ENCODE measurements at regions not wholly inside any gene's neighbourhood (a gene's known extent, or its start where the extent isn't known, plus 50 kb on each side); places are given as distances from the start of the nearest gene placed in this dataset.

DNA sequence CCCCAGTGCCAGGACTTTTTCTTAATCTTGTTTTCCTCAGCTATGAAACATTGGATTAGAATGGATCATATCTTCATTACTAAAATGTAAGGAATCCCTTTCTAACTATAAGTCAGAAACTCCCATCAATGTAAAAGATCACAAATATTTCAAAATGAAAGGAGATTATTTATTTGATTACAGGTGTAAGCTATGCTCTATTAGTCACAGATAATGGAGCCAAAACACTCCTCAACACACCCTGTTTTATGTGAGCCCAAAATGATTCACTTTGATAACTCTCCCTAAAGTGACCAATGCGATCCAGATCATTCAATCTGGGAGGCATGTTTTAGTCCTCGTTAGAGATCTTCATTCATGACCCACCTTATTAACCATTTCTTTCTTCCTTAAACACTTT is 566.7 kb upstream of the TENM3 start:
- intact Hi-C loops (cut with DNase I), result no loop called here
- H3K36me3 ChIP-seq, result no peaks in the 10 kb centered on the region
- 46 to 66% (median 56%) methylated on average over 2 of the region's 2 CpGs for WGBS, 4 donors
- no peak overlapping the region for H3K27ac ChIP-seq
- no peak for TF ChIP-seq POLR2A (IDR thresholded peaks at IDR 0.05)
- TF ChIP-seq, protein P1, sequence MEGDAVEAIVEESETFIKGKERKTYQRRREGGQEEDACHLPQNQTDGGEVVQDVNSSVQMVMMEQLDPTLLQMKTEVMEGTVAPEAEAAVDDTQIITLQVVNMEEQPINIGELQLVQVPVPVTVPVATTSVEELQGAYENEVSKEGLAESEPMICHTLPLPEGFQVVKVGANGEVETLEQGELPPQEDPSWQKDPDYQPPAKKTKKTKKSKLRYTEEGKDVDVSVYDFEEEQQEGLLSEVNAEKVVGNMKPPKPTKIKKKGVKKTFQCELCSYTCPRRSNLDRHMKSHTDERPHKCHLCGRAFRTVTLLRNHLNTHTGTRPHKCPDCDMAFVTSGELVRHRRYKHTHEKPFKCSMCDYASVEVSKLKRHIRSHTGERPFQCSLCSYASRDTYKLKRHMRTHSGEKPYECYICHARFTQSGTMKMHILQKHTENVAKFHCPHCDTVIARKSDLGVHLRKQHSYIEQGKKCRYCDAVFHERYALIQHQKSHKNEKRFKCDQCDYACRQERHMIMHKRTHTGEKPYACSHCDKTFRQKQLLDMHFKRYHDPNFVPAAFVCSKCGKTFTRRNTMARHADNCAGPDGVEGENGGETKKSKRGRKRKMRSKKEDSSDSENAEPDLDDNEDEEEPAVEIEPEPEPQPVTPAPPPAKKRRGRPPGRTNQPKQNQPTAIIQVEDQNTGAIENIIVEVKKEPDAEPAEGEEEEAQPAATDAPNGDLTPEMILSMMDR (IDR thresholded peaks at IDR 0.05), result no peak
- ATAC-seq (no peak), DNase-seq (no peak)
- no peaks in the 10 kb centered on the region for H3K27me3 ChIP-seq
- H3K9me3 ChIP-seq, result no peaks in the 10 kb centered on the region
- no peak overlapping the region for H3K4me3 ChIP-seq
- H3K4me1 ChIP-seq, result no peaks in the 10 kb centered on the region

GRCh38 chr4:181677201-181677600 is 566.0 kb upstream of the TENM3 start:
- Histone ChIP-seq H3K27ac (no peak overlapping the region), H3K27me3 (no peaks in the 10 kb centered on the region), H3K4me1 (no peaks in the 10 kb centered on the region), H3K4me3 (no peak overlapping the region), H3K9me3 (no peaks in the 10 kb centered on the region), H3K36me3 (no peaks in the 10 kb centered on the region)
- ATAC-seq (no peak), DNase-seq (no peak)
- intact Hi-C loops (cut with DNase I), result no loop called here
- WGBS, 4 donors, result 76 to 89% (median 84%) methylated on average over 3 of the region's 3 CpGs
- TF ChIP-seq POLR2A (IDR thresholded peaks at IDR 0.05), result no peak
- TF ChIP-seq, protein P1 (IDR thresholded peaks at IDR 0.05), result no peak

GRCh38 chr4:181677621-181678020 is 565.6 kb upstream of the TENM3 start:
- DNase-seq (no peak), ATAC-seq (no peak)
- no peaks in the 10 kb centered on the region for H3K4me1 ChIP-seq
- no peak overlapping the region for H3K4me3 ChIP-seq
- intact Hi-C loops (cut with DNase I), result no loop called here
- TF ChIP-seq POLR2A (IDR thresholded peaks at IDR 0.05), result no peak
- TF ChIP-seq, protein P1 (IDR thresholded peaks at IDR 0.05), result no peak
- 84 to 88% (median 86%) methylated on average over 6 of the region's 6 CpGs for WGBS, 4 donors
- H3K9me3 ChIP-seq, result no peaks in the 10 kb centered on the region
- no peaks in the 10 kb centered on the region for H3K36me3 ChIP-seq
- H3K27me3 ChIP-seq, result no peaks in the 10 kb centered on the region
- H3K27ac ChIP-seq, result no peak overlapping the region

DNA sequence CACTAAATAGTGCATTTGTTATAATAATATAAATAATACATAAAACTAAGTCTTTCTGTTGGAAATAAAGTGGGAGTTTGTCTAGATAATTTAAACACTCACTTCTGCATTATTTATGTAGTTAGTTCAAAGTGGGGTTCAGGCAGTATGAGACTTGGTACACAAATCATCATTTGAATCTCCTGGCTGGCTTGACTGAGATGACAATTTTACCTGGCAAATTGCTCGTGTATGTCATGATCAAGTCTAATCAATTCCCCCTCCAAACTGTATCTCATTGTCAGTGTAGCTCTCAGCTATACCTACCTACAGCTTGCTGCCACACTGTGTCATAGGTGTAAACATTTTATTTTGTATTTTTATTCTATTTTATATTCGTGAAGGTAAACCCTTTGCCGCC is 563.4 kb upstream of the TENM3 start:
- no peaks in the 10 kb centered on the region for H3K4me1 ChIP-seq
- H3K27ac ChIP-seq, result no peak overlapping the region
- H3K9me3 ChIP-seq, result no peaks in the 10 kb centered on the region
- 73 to 85% (median 81%) methylated on average over 3 of the region's 3 CpGs for WGBS, 4 donors
- H3K27me3 ChIP-seq, result no peaks in the 10 kb centered on the region
- H3K36me3 ChIP-seq, result no peaks in the 10 kb centered on the region
- H3K4me3 ChIP-seq, result no peak overlapping the region
- ATAC-seq (no peak), DNase-seq (no peak)
- intact Hi-C loops (cut with DNase I), result no loop called here
- TF ChIP-seq, protein P1 (IDR thresholded peaks at IDR 0.05), result no peak
- TF ChIP-seq POLR2A (IDR thresholded peaks at IDR 0.05), result no peak

All from heart left ventricle (tissue), 16 donors.